ENCODE measurements at regions not wholly inside any gene's neighbourhood (a gene's known extent, or its start where the extent isn't known, plus 50 kb on each side); places are given as distances from the start of the nearest gene placed in this dataset.

GRCh38 chr6:130655586-130655985 is 171.6 kb upstream of the SMLR1 start:
- TF ChIP-seq CTCF (IDR thresholded peaks at IDR 0.05): no peak
- no peak for TF ChIP-seq TCF7L2 (IDR thresholded peaks at IDR 0.05; ENCODE audit: low read depth, low read length)
